Spleen (tissue), 11 donors: ENCODE measurements at regions not wholly inside any gene's neighbourhood (a gene's known extent, or its start where the extent isn't known, plus 50 kb on each side); places are given as distances from the start of the nearest gene placed in this dataset.
"Not testable (repeated sequence)": the region's sequence is repeated elsewhere in the genome, so short reads cannot be mapped to it uniquely, and the experiment has no call there.

Source experiments
- DNase-seq: peaks from one replicate; pipeline ENCODE4 v3.0.0-alpha.2; 2020
- H3K27ac ChIP-seq, 8 donors: fragments of 200-600 bp; sonication (generic) in 7 of 8; 1 replicate in 4 of 8; 2 replicates in 4 of 8; pipeline versions ENCODE4 v1.5.0 to v1.8.0; 2016 to 2021; ENCODE audit warnings: inconsistent platforms in 4 of 8, mild to moderate bottlenecking in 4 of 8, moderate library complexity in 1 of 8
- H3K27me3 ChIP-seq, 7 donors: fragments of 200-600 bp; sonication (generic) in 6 of 7; replicated peaks in 1 of 7; 1 replicate in 4 of 7; 2 replicates in 3 of 7; pipeline versions ENCODE4 v1.5.0 to v1.8.0; 2016 to 2021; ENCODE audit warnings: inconsistent platforms in 3 of 7, mild to moderate bottlenecking in 1 of 7
- H3K36me3 ChIP-seq, 6 donors: fragments of 200-600 bp; sonication (generic) in 5 of 6; 1 replicate in 4 of 6; 2 replicates in 2 of 6; pipeline versions ENCODE4 v1.5.0 to v1.8.0; 2016 to 2021; ENCODE audit warnings: inconsistent platforms in 2 of 6
- H3K4me1 ChIP-seq, 6 donors: fragments of 200-600 bp; sonication (generic) in 5 of 6; 1 replicate in 3 of 6; 2 replicates in 3 of 6; pipeline versions ENCODE4 v1.5.0 to v1.8.0; 2016 to 2021; ENCODE audit warnings: inconsistent platforms in 3 of 6
- H3K4me3 ChIP-seq, 8 donors: fragments of 200-600 bp; sonication (generic) in 7 of 8; 1 replicate in 4 of 8; 2 replicates in 4 of 8; pipeline versions ENCODE4 v1.5.0 to v1.8.0; 2016 to 2021; ENCODE audit warnings: inconsistent platforms in 4 of 8, mild to moderate bottlenecking in 4 of 8, moderate library complexity in 2 of 8
- H3K9me3 ChIP-seq, 8 donors: fragments of 200-600 bp; sonication (generic) in 7 of 8; 1 replicate in 4 of 8; 2 replicates in 4 of 8; pipeline versions ENCODE4 v1.5.0 to v1.8.0; 2016 to 2021; ENCODE audit warnings: inconsistent platforms in 4 of 8
- CTCF ChIP-seq, 11 experiments: fragments of 200-600 bp in 7 of 11; fragments of 450-650 bp in 4 of 11; sonication (generic) in 4 of 11; IDR thresholded peaks in 8 of 11; conservative IDR thresholded peaks in 3 of 11; 1 replicate in 7 of 11; 2 replicates in 4 of 11; pipeline versions ENCODE4 v1.4.0 to v1.8.0; 2016 to 2021; ENCODE audit warnings: antibody characterized with exemption in 11 of 11, inconsistent platforms in 4 of 11, mild to moderate bottlenecking in 1 of 11
- POLR2A ChIP-seq, 3 donors: fragments of 450-650 bp; IDR thresholded peaks; one replicate each; pipeline ENCODE4 v1.5.1; 2017; ENCODE audit warnings: antibody characterized with exemption in 3 of 3, mild to moderate bottlenecking in 1 of 3
- POLR2AphosphoS5 ChIP-seq, 3 donors: sonication (generic); formaldehyde crosslinking; IDR thresholded peaks; one replicate each; pipeline ENCODE4 v1.5.1; 2017; ENCODE audit warnings: antibody characterized with exemption in 3 of 3
- WGBS, 5 donors: extraction: QIAGEN DNeasy Blood & Tissue Kit in 3 of 5; methylation state at CpG; one replicate each; pipeline versions ENCODE4 v1.1.5 to v1.1.7; 2013 to 2018; 5-methylcytosine and 5-hydroxymethylcytosine counted together
- intact Hi-C: fragments of 100-400 bp; cut with DNase I; formaldehyde crosslinking; loops from one replicate; pipeline ENCODE4 v1.15.0; 2023; ENCODE audit warnings: low total_unique reads
- donor health status: healthy with polysubstance abuse.
- donor health status: DM: no; HTN: no; CAD: no; lungs with moderate emphysema.
- donor health status: DM: no; HTN: no; CAD: no.
- donor health status: Bipolar disorder and iron deficiency.
- donor health status: healthy.
- donor health status: DM: no; HTN: no; CAD: no.
- donor health status: DM: yes; HTN: yes; CAD: no.

- no peak for DNase-seq
- intact Hi-C loops = no loop called here
- Histone ChIP-seq H3K27me3 (no peaks in the 10 kb centered on the region), H3K9me3 (no peaks in the 10 kb centered on the region), H3K27ac (no peak overlapping the region), H3K4me3 (no peak overlapping the region), H3K4me1 (peaks cover 0 to 10% (median 6%) of the 10 kb centered on the region in 6 donors), H3K36me3 (no peaks in the 10 kb centered on the region)
- WGBS, 5 donors = 92 to 95% (median 92%) methylated on average over 7 of the region's 7 CpGs
- no peak for TF ChIP-seq POLR2A (IDR thresholded peaks at IDR 0.05)
- no peak for TF ChIP-seq CTCF (IDR thresholded peaks at IDR 0.05 in 8 of 11, conservative IDR thresholded peaks at IDR 0.05 in 3 of 11)
- no peak for TF ChIP-seq POLR2AphosphoS5 (IDR thresholded peaks at IDR 0.05)
Measured at GRCh38 chr1:41976671-41977070, 57.9 kb upstream of the HIVEP3 start.

GRCh38 chr1:41975850-41976569, 57.3 kb upstream of the HIVEP3 start:
- no peak for TF ChIP-seq POLR2AphosphoS5 (IDR thresholded peaks at IDR 0.05)
- H3K36me3 ChIP-seq = no peaks in the 10 kb centered on the region
- peaks cover 0 to 4% (median under 1%) of the 10 kb centered on the region in 6 donors for H3K4me1 ChIP-seq
- no peaks in the 10 kb centered on the region for H3K9me3 ChIP-seq
- 90 to 95% (median 94%) methylated on average over 12 of the region's 12 CpGs for WGBS, 5 donors
- no peak overlapping the region for H3K27ac ChIP-seq
- H3K27me3 ChIP-seq = no peaks in the 10 kb centered on the region
- intact Hi-C loops = no loop called here
- DNase-seq = no peak
- no peak overlapping the region for H3K4me3 ChIP-seq

GRCh38 chr1:41975121-41975520, 56.4 kb upstream of the HIVEP3 start:
- DNase-seq = no peak
- peaks cover 0 to 2% (median 0%) of the 10 kb centered on the region in 8 donors for H3K9me3 ChIP-seq
- TF ChIP-seq POLR2AphosphoS5 (IDR thresholded peaks at IDR 0.05) (no peak), CTCF (IDR thresholded peaks at IDR 0.05 in 8 of 11, conservative IDR thresholded peaks at IDR 0.05 in 3 of 11) (no peak), POLR2A (IDR thresholded peaks at IDR 0.05) (no peak)
- H3K27ac ChIP-seq = no peak overlapping the region
- intact Hi-C loops = no loop called here
- H3K4me3 ChIP-seq = no peak overlapping the region
- no peaks in the 10 kb centered on the region for H3K36me3 ChIP-seq
- H3K4me1 ChIP-seq = no peaks in the 10 kb centered on the region
- H3K27me3 ChIP-seq = no peaks in the 10 kb centered on the region

- H3K9me3 ChIP-seq = peaks cover 0 to 23% (median 8%) of the 10 kb centered on the region in 8 donors
- intact Hi-C loops = not testable (repeated sequence)
Measured at GRCh38 chr1:41968557-41968956, 49.8 kb upstream of the HIVEP3 start.

More at GRCh38 chr1:41968557-41968956, 49.8 kb upstream of the HIVEP3 start:
- H3K36me3 ChIP-seq, H3K27me3 ChIP-seq, DNase-seq, H3K4me3 ChIP-seq, H3K27ac ChIP-seq, H3K4me1 ChIP-seq: not testable (repeated sequence)
